HG03378 (cell line): ENCODE measurements at regions not wholly inside any gene's neighbourhood (a gene's known extent, or its start where the extent isn't known, plus 50 kb on each side); places are given as distances from the start of the nearest gene placed in this dataset.
"Not testable (repeated sequence)": the region's sequence is repeated elsewhere in the genome, so short reads cannot be mapped to it uniquely, and the experiment has no call there.

Experiments
- ATAC-seq: cut with Tn5 transposase; IDR thresholded peaks from one replicate; pipeline ENCODE4 v1.9.1; 2021; ENCODE audit warnings: mild to moderate bottlenecking, moderate library complexity; ENCODE audit not compliant: unreplicated experiment

DNA sequence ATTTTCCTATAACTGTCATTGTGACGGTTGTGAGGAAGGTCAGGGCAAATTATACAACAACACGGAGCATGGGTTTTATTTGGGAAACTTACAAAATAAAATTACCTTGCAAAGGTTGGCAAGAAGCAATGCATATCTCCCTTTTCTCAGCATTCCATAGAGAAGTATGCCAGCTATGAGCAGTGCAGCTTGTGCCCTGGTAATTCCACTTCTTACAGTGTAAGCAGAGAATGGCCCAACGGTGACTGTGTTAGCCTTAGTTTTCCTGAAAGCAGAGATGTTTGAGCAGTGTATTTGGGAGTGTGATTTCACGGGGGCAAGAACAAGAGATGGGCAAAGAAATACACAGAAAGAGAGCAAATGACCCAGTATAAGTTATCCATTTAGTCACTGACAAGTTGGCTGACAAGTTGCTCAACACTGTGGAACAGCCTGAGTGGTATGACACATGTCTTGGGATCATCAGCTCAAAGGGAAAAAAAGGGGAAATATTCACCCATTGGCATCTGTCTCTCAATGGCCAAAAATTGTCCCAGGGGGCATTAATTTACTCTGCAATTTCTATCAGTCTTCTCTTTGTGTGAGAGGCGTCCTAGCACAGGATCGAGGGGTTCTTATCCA is 210.9 kb upstream of the NRIP1 start:
- ATAC-seq, result no peak

- ATAC-seq, result no peak
Measured at GRCh38 chr21:15276243-15276642, 211.4 kb upstream of the NRIP1 start.

- ATAC-seq, result no peak
Measured at GRCh38 chr21:15277466-15277865, 212.7 kb upstream of the NRIP1 start.

DNA sequence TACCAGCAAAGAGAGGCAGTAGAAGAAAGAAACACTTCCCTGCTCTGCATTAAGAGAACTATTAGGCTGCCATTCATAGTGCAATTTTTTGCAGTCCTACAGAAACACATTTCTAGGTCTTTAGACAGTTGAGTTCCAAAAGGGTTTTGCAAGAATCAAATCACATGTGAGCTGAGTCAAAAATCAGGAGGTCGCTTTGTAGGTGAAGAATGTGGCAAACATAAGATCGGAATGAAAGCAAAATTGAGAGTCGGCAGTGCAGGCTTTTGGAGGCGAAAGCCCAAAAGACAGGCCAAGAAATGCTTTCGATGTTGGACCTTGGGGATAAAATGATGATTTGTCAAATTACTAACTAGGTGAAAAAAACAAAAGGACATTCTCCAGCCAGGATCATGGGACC is 213.5 kb upstream of the NRIP1 start:
- no peak for ATAC-seq

- no peak for ATAC-seq
Measured at GRCh38 chr21:15278851-15279250, 214.1 kb upstream of the NRIP1 start.

DNA sequence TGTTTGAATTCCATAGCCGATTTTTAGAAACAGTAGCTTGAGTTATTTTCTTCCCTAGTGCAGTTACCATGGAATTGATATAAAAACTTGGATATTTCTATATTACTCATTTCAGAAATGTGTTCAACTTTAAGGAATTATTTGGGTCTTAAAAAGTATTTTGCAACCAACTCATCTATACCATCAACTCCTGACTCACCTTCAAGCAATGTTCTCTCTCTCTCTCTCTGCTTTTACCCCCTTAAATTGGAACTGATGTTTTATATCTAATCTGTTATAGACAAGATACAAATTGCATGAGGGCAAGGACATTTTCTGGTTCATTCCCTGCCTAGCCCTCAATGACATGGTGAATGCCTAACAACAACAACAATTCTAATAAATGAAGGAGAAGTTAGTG is 214.7 kb upstream of the NRIP1 start:
- ATAC-seq, result no peak

DNA sequence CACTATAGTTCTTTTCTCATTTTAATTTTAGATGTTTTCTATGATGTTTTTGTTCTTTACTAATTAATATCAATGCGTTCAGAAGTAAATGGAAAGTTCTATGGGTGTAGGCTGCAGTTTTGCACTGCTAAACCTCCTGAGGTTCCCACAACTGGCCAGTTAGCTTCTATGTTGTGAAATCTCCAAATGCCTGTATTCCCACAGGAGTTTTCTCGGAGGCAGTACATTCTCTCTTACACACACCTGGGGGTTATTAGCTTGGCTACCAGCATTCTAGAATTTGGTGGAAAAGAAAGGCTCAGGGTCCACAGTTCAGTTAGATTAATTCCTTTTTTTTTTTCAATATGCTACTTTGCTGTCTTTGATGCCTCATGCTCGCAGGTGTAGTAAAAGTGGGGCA is 216.9 kb upstream of the NRIP1 start:
- no peak for ATAC-seq

GRCh38 chr21:15282665-15283064 is 217.9 kb upstream of the NRIP1 start:
- ATAC-seq, result no peak

DNA sequence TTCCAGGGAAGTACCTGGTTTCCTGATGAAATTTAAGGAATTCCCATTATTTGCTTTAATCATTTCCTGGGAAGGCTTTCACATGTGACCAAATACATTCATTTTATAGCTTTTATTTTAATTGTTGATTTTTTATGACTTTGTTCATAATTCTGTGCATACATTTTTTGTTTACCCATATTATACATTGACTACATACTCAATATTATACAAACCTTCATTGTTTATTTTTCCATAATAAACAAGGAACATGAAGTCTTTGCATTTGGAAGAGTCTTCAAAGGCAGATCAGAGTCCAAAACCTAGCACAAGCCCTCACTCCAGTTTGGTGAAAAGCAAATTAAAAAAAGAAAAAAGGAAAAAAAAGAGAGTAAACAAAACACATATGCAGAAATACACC is 218.3 kb upstream of the NRIP1 start:
- no peak for ATAC-seq

- ATAC-seq, result no peak
Measured at GRCh38 chr21:15283789-15284188, 219.0 kb upstream of the NRIP1 start.

- ATAC-seq, result no peak
Measured at GRCh38 chr21:15285556-15285955, 220.8 kb upstream of the NRIP1 start.

DNA sequence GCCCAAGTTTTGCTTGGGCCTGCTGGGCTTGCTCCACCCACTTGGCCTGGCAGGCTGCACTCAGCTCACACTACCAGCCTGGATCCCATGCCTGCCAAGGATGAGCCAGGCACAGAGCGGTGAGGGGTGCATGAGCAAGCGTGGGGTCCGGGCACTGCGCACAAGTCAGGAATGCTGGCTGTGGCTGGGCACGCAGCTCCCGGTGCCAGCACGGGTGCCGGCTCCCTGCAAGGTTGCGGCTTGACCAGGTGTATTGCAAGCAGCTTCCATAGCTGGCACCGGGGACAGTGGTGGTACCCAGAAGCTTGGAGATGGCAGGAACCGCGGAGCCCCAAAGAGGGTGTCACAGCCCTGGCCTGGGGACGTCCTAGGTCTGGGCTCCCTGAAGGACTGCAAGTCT is 224.4 kb upstream of the NRIP1 start:
- ATAC-seq, result no peak

- no peak for ATAC-seq
Measured at GRCh38 chr21:15289896-15290841, 225.4 kb upstream of the NRIP1 start.

DNA sequence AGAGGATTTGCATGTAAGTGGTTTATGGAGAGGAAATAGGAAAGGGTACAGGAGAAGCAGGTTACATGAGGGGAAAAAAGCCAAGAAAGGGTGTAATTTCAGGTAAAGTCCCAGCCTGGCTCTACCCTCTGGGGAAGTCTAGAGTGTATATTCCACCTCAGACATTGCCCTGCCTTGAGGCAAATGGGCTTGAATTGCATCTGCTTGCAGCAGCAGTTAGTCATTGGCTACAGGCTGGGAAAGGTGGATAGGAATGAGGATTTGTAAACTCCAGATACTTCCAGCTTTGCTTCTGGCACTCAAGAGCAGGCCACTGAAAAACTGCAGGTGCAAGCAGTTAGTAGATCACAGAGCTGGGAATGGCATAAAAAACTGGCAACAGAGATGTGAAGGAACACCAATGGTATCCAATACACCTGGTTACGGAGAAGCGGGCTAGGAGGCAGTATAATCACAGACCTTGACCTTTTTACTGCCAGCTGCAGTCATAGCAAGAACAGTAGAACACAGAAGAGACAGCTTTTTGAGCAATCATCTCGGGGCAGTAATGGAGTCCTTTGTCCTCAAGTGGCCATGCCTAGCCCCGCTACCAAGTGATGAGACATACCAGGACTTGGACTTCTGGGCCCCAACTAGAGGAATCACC is 226.9 kb upstream of the NRIP1 start:
- ATAC-seq, result no peak

DNA sequence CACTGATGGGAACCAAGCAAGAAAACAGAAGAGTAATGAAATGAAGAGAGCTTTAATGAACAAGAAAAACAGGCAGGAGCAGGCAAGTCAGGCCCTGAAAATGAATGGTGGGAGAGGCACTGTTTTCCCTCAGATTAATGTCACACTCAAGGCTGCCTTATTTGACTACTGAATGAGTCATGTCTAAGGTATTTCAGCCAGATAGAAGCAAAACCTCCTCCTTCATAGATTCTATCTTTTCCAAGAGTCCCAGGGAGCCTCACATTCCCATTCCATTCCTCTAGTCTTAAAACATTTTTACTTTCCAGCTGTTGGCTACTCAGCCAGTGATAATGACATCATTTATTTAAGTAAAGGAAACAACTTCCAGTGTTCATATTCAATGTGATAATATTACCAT is 228.4 kb upstream of the NRIP1 start:
- no peak for ATAC-seq

DNA sequence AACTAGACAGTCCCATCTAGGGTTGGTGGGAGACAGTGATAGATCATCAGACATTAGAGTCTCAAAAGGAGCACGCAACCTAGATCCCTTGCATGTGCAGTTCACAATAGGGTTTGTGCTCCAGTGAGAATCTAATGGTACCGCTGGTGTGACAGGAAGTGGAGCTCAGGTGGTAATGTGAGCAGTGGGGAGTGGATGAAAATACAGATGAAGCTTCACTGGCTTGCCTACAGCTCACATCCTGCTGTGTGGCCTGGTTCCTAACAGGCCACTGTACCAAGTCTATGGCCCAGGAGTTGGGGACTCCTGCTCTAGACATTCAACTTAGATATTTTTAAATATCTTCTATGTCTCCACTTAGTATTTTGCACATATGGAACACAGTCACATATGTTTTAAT is 231.1 kb upstream of the NRIP1 start:
- no peak for ATAC-seq

DNA sequence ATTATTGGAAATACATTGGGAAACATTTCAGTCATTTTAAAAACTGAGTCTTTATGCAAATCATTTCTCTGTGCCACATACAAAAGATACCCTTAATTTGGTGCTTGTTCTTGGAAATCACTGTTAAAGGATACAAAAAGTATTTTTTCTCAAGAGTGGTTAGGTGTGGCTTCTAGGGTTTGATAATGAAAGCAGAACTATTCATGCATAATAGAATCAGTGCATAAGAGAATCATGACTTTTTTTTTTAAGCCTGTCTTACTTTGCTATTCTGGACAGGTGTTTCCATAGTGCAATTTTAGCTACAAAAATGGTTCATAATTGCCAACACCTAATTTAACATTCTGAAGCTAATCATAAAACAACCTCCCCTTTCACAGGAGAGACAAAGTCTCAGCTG is 233.0 kb upstream of the NRIP1 start:
- no peak for ATAC-seq

DNA sequence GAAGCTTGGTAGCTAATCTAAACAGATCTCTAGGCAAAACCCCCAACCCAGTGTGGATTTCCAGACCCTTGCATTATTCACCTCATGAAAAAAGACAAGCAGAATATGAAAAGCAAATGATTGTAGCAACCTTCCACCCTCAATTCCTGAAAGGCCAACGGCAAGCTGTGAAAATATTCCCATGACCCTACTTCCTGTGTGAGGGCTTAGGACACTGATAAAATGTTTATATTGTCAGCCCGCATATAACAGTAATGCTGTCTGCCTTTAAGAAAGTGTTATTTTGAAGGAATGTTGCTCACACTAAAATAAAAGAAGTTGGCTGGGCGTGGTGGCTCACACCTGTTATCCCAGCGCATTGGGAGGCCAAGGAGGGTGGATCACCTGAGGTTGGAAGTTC is 233.5 kb upstream of the NRIP1 start:
- ATAC-seq, result no peak

GRCh38 chr21:15298755-15299154 is 234.0 kb upstream of the NRIP1 start:
- not testable (repeated sequence) for ATAC-seq

DNA sequence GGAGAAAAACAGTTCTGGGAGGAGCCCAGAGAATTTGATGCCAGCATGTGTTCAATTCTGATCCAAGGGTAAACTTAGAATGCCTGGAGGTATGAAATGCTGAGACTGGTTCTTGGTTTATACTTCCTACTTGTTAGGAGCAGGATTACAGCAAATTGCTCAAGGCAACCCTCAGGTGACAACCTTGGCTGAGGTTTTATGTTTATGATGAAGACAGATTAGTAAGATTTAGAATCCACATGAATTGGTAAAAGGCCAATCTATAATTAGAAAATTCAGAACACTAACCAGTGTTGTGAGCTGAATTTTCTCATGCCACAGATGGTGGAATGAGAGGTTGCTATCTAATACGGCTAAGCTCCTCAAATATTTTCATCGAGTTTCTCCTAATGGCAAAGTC is 235.3 kb upstream of the NRIP1 start:
- no peak for ATAC-seq

- ATAC-seq, result no peak
Measured at GRCh38 chr21:15301014-15301413, 236.2 kb upstream of the NRIP1 start.

- no peak for ATAC-seq
Measured at GRCh38 chr21:15301736-15302135, 236.9 kb upstream of the NRIP1 start.
